GM12874 (cell line): ENCODE measurements at regions not wholly inside any gene's neighbourhood (a gene's known extent, or its start where the extent isn't known, plus 50 kb on each side); places are given as distances from the start of the nearest gene placed in this dataset.

Experiments used
- TF ChIP-seq, protein P1 (sequence below): IDR thresholded peaks from 2 replicates; pipeline ENCODE4 v1.5.1; 2011; ENCODE audit warnings: low read depth, mild to moderate bottlenecking, control low read depth, low read length, moderate library complexity; ENCODE audit not compliant: insufficient read depth

DNA sequence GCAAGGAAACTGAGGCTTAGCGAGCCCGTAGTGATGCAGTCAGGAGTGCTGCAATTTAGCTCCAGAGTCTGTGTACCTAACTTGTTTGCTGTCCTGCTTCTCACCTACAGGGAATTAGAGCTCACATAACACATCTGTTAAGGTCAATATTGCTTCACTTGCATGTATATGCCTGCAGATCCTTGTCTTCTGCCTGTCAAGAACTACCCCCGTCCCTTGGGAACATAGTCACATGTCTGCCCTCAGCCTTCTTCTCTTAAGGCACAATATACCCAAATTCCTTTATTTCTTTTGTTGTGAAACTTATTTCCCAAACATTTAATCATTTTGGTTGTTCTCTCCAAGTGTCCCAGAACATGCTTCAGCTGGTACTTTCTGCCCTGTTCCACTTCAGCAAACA, 103.3 kb upstream of the LEF1 start:
- TF ChIP-seq, protein P1, sequence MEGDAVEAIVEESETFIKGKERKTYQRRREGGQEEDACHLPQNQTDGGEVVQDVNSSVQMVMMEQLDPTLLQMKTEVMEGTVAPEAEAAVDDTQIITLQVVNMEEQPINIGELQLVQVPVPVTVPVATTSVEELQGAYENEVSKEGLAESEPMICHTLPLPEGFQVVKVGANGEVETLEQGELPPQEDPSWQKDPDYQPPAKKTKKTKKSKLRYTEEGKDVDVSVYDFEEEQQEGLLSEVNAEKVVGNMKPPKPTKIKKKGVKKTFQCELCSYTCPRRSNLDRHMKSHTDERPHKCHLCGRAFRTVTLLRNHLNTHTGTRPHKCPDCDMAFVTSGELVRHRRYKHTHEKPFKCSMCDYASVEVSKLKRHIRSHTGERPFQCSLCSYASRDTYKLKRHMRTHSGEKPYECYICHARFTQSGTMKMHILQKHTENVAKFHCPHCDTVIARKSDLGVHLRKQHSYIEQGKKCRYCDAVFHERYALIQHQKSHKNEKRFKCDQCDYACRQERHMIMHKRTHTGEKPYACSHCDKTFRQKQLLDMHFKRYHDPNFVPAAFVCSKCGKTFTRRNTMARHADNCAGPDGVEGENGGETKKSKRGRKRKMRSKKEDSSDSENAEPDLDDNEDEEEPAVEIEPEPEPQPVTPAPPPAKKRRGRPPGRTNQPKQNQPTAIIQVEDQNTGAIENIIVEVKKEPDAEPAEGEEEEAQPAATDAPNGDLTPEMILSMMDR: no peak

DNA sequence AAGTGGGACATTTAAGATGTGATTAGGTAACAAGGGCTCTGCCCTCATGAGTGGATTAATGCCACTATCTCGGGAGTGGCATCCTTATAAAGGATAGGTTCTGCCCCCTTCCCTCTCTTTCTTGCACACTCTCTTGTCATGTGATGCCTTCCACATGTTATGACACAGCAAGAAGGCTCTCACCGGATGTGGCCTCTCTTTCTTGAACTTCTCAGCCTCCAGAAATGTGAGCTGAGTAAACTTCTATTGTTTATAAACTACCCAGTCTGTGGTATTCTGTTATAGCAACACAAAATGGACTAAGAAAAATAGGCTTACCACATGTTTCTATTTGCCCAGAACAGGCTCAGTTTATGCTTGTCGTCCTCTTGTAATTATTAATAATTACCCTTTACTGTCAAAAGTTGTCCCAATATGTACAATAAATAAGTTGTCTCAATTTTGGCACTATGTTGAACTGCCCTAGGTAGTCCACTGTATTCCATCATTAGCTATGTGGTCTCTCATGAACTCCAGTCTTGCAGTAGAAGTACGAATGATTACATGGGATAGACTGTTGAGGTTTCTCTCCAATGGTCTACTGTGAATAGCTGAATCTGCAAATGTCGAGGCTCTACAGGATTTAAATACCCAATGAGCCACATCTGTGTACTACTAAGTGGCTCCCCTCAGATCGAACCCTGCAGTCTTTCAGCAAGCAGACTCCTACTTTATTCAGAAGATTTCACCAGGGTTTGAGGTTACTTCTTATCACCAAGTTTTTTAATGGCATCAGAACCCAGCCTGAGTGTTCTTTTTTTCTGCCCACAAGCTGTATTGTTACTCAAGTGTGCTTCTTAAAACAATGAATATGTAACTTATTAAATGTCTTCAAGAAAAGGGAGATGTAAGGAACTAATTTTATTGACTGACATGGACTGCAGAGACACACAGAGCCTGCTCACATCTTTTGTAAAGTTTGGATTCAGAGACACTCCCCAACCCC, 102.0 kb upstream of the LEF1 start:
- TF ChIP-seq, protein P1: no peak

DNA sequence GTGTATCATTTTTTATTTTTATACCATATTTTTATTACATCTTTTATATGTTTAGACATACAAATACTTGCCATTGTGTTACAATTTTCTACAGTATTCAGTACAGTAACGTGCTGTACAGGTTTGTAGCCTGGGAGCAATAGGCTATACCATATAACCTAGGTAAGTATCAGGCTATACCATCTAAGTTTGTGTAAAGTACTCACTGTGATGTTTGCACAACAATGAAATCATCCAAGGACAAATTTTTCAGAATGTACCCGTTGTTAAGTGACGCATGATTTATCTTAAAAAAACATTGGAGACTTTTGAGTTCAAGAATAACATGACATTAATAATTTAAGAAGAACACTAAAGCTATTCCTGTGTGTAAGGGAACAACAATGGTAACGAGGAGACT, 96.0 kb upstream of the LEF1 start:
- TF ChIP-seq, protein P1: no peak

DNA sequence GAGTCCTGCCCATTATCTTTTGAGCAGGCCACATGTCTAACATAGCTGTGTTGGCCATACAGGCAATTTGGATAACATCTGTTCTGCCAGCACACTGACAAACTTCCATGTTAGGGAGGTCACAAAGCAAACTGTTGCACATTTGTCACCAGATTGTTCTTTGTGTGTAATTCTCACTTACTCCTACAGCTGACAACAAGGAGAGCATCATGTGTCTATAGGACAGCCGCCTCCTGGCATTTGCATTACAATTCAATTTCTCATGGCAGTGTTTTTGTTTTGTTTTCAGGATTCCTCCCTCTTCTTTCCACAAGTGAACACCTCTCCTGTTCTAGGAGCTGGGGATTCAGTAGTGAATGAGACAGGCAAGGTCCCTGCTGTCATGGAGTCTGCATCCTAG, 94.3 kb upstream of the LEF1 start:
- TF ChIP-seq, protein P1: no peak

DNA sequence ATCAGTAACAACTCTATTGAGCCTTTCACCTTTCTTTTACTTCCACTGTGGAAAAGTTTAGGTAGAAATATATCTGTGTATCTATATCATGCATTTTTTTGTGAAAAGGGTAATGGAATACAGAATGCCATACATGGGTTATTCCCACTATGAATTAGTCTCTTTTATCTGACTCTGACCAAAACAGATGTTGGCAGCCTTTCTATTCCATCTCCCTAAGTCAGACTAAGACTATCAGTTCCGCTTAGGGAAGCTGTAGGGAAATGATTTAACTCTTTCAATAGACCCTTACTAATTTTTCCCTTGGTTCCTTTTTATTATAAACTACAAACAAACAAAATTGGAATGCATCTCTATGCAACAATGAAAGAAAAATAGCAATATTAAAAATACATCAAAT, 92.3 kb upstream of the LEF1 start:
- TF ChIP-seq, protein P1: no peak

DNA sequence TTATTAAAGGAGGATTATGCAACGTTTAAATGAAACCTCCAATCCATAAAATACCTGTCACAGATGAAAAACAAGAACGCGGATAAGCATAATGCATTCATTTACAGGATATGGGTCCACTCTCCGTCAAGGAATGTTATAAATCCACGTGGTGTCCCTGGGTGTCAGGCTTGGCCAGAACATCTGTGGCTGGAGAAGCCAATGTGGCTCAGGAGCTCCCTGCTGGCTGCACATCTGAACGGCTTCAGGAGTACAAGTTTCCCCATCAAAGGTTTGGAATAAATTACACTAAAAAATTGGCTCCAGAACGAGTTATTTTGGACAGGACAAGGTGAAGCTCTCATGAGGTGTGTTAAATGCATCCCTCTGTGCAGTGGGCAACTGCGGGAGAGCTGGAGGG, 87.8 kb upstream of the LEF1 start:
- TF ChIP-seq, protein P1: no peak

DNA sequence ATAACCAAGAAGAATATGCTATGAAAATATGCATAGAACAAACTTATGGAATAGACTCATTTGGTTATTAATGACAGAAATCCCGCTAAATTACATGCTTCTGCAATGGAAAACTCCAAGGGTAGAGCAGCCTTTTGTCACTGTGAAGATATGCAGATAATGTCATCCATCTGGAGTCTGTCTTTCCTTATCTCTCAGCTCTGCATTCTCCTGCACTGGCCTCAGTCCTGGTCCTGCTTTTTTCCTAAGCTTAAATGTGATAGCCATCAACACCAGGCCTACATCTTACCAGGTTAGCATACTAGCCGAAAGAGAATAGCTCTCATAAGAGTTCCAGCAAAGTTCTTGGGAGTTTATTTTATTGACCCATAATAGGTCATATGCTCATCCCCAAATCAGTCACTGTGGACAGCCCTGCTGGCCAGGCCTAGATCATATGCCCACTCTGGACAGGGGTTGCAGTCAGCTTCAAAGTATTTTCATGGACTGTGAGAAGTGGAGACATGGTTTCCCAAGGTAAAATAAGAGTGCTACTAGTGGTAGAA, 86.5 kb upstream of the LEF1 start:
- TF ChIP-seq, protein P1: no peak
